ENCODE measurements at regions not wholly inside any gene's neighbourhood (a gene's known extent, or its start where the extent isn't known, plus 50 kb on each side); places are given as distances from the start of the nearest gene placed in this dataset.

GRCh38 chr14:35971965-35972630, 146.0 kb downstream of the BRMS1L start:
- TF ChIP-seq, protein P1, sequence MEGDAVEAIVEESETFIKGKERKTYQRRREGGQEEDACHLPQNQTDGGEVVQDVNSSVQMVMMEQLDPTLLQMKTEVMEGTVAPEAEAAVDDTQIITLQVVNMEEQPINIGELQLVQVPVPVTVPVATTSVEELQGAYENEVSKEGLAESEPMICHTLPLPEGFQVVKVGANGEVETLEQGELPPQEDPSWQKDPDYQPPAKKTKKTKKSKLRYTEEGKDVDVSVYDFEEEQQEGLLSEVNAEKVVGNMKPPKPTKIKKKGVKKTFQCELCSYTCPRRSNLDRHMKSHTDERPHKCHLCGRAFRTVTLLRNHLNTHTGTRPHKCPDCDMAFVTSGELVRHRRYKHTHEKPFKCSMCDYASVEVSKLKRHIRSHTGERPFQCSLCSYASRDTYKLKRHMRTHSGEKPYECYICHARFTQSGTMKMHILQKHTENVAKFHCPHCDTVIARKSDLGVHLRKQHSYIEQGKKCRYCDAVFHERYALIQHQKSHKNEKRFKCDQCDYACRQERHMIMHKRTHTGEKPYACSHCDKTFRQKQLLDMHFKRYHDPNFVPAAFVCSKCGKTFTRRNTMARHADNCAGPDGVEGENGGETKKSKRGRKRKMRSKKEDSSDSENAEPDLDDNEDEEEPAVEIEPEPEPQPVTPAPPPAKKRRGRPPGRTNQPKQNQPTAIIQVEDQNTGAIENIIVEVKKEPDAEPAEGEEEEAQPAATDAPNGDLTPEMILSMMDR (IDR thresholded peaks at IDR 0.05; ENCODE audit: insufficient read depth, low read depth, low read length, missing control alignments) = no peak
- no peak for DNase-seq (ENCODE audit: low read depth)
- no peak overlapping the region for H3K4me3 ChIP-seq (ENCODE audit: low read depth, low read length)

- DNase-seq (ENCODE audit: low read depth) = no peak
- TF ChIP-seq, protein P1 (IDR thresholded peaks at IDR 0.05; ENCODE audit: insufficient read depth, low read depth, low read length, missing control alignments) = no peak
- no peak overlapping the region for H3K4me3 ChIP-seq (ENCODE audit: low read depth, low read length)
These were observed 143.2 kb downstream of the BRMS1L start for GRCh38 chr14:35969310-35969709.

DNA sequence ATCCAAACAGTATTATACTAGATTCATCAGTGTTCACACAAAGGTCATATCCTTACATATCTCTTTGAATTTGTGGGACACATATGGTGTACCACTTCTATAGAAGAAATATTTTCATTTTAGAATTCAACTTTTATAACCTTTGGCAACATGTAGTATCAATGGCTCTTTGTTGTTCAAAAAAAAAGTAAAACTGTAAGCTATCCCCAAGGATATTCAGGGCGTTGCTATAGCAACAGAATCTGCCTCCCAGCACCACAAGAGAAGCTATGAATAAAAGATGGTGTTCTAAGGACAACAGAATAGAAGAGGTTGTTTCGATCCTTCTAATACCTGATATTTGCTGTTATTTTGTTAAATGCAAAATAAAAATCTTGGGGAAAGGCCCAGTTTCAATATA, 139.3 kb downstream of the BRMS1L start:
- TF ChIP-seq, protein P1 (IDR thresholded peaks at IDR 0.05; ENCODE audit: insufficient read depth, low read depth, low read length, missing control alignments) = no peak
- no peak overlapping the region for H3K4me3 ChIP-seq (ENCODE audit: low read depth, low read length)
- DNase-seq (ENCODE audit: low read depth) = no peak

GRCh38 chr14:35964697-35965286, 138.7 kb downstream of the BRMS1L start:
- TF ChIP-seq, protein P1 (IDR thresholded peaks at IDR 0.05; ENCODE audit: insufficient read depth, low read depth, low read length, missing control alignments) = no peak
- no peak for DNase-seq (ENCODE audit: low read depth)
- no peak overlapping the region for H3K4me3 ChIP-seq (ENCODE audit: low read depth, low read length)

DNA sequence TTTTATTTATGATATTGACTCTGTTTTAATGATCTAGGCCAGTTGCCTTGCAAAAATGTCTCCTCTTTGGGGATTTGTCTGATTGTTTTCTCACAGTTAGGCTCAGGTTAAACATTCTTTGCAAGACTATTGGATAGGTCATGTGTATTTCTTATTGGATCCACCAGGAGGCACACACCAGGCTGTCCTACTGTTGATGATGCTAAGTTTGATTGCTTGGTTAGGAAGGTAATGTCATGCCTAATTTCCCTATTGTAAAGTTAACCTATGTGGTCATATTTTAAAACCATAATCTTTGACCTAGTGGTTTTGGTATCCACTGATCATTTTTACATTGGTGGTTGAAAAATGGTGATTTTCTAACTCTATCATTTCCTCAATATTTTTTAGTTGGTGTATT, 137.1 kb downstream of the BRMS1L start:
- TF ChIP-seq, protein P1 (IDR thresholded peaks at IDR 0.05; ENCODE audit: insufficient read depth, low read depth, low read length, missing control alignments) = peak; percentile 40
- no peak overlapping the region for H3K4me3 ChIP-seq (ENCODE audit: low read depth, low read length)
- DNase-seq (ENCODE audit: low read depth) = peak; percentile 58

GRCh38 chr14:35961697-35962274, 135.6 kb downstream of the BRMS1L start:
- no peak overlapping the region for H3K4me3 ChIP-seq (ENCODE audit: low read depth, low read length)
- TF ChIP-seq, protein P1 (IDR thresholded peaks at IDR 0.05; ENCODE audit: insufficient read depth, low read depth, low read length, missing control alignments) = no peak
- no peak for DNase-seq (ENCODE audit: low read depth)
